T47D (cell line): ENCODE measurements at regions not wholly inside any gene's neighbourhood (a gene's known extent, or its start where the extent isn't known, plus 50 kb on each side); places are given as distances from the start of the nearest gene placed in this dataset.
A peak's percentile ranks its signal among the peaks of the same experiment; 100 is the strongest.

Experiments
- DNase-seq, 2 experiments: peaks; one replicate each; pipeline versions ENCODE4 v3.0.0 to v3.0.0-alpha.2; 2011 to 2012; ENCODE audit warnings: low read depth in 1 of 2, low spot score in 1 of 2
- JUND ChIP-seq: IDR thresholded peaks from 2 replicates; pipeline ENCODE4 v1.6.1; 2012; ENCODE audit warnings: low read depth
- in situ Hi-C: cut with HindIII; loops from 2 replicates; pipeline ENCODE4 v1.10.0; 2016; ENCODE audit warnings: low sequenced_read_pairs, low pct_unique_long_range_greater_than_20kb

GRCh38 chr1:184903111-184903692, 71.1 kb downstream of the NIBAN1 start:
- in situ Hi-C loops, result no loop called here
- no peak for TF ChIP-seq JUND

GRCh38 chr1:184900507-184900906, 73.8 kb downstream of the NIBAN1 start:
- no peak for TF ChIP-seq JUND
- in situ Hi-C loops, result no loop called here
- no peak for DNase-seq

More at GRCh38 chr1:184903111-184903692, 71.1 kb downstream of the NIBAN1 start:
- DNase-seq, result peak in 1 of 2 experiments; percentile 49

- no peak for TF ChIP-seq JUND
- DNase-seq, result no peak
- in situ Hi-C loops, result no loop called here
Measured at GRCh38 chr1:184896000-184896399, 78.3 kb downstream of the NIBAN1 start.

- in situ Hi-C loops, result no loop called here
- no peak for TF ChIP-seq JUND
- DNase-seq, result no peak
Measured at GRCh38 chr1:184895086-184895485, 79.2 kb downstream of the NIBAN1 start.

- in situ Hi-C loops, result no loop called here
- no peak for TF ChIP-seq JUND
- no peak for DNase-seq
Measured at GRCh38 chr1:184893695-184894094, 80.6 kb downstream of the NIBAN1 start.

- no peak for DNase-seq
- in situ Hi-C loops, result no loop called here
- TF ChIP-seq JUND, result no peak
Measured at GRCh38 chr1:184892116-184892515, 82.2 kb downstream of the NIBAN1 start.

- DNase-seq, result no peak
- in situ Hi-C loops, result no loop called here
Measured at GRCh38 chr1:184891440-184891839, 82.9 kb downstream of the NIBAN1 start.

GRCh38 chr1:184890539-184890973, 83.8 kb downstream of the NIBAN1 start:
- DNase-seq, result no peak
- in situ Hi-C loops, result no loop called here
- TF ChIP-seq JUND, result no peak

More at GRCh38 chr1:184891440-184891839, 82.9 kb downstream of the NIBAN1 start:
- no peak for TF ChIP-seq JUND

- no peak for TF ChIP-seq JUND
- DNase-seq, result no peak
- in situ Hi-C loops, result no loop called here
Measured at GRCh38 chr1:184889902-184890301, 84.4 kb downstream of the NIBAN1 start.

GRCh38 chr1:184889166-184889565, 85.1 kb downstream of the NIBAN1 start:
- in situ Hi-C loops, result no loop called here
- no peak for DNase-seq

GRCh38 chr1:184888505-184888904, 85.8 kb downstream of the NIBAN1 start:
- in situ Hi-C loops, result no loop called here
- DNase-seq, result no peak
- TF ChIP-seq JUND, result no peak

More at GRCh38 chr1:184889166-184889565, 85.1 kb downstream of the NIBAN1 start:
- no peak for TF ChIP-seq JUND

- no peak for DNase-seq
- TF ChIP-seq JUND, result no peak
- in situ Hi-C loops, result no loop called here
Measured at GRCh38 chr1:184882957-184883815, 91.1 kb downstream of the NIBAN1 start.

- DNase-seq, result no peak
- TF ChIP-seq JUND, result no peak
- in situ Hi-C loops, result no loop called here
Measured at GRCh38 chr1:184881941-184882913, 92.1 kb downstream of the NIBAN1 start.
